ENCODE measurements at regions not wholly inside any gene's neighbourhood (a gene's known extent, or its start where the extent isn't known, plus 50 kb on each side); places are given as distances from the start of the nearest gene placed in this dataset.

DNA sequence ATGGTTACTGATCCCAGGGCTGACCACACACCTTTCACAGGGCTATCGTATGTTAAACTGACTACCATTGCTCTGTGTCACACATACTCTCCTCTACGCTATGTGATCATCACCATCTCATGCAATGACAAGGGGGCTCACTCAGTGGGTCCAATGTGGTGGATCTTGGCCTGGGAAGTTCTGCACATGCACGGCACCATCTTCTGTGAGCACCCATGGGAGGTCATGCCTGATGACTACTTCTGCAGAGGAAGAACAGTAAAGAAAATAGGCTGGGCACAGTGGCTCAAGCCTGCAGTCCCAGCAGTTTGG lies 60.0 kb upstream of the FOXD3 start:
- DNase-seq (ENCODE audit: low spot score in 2 of 2) (no peak), ATAC-seq (no peak)
- no peaks in the 10 kb centered on the region for H3K9me3 Mint-ChIP-seq
- H3K36me3 Mint-ChIP-seq: no peaks in the 10 kb centered on the region
- H3K27ac Mint-ChIP-seq: no peak overlapping the region

GRCh38 chr1:63264161-63264560 lies 58.2 kb upstream of the FOXD3 start:
- H3K36me3 Mint-ChIP-seq: no peaks in the 10 kb centered on the region
- ATAC-seq (no peak), DNase-seq (ENCODE audit: low spot score in 2 of 2) (no peak)
- H3K9me3 Mint-ChIP-seq: no peaks in the 10 kb centered on the region
- no peak overlapping the region for H3K27ac Mint-ChIP-seq

GRCh38 chr1:63266857-63267256 lies 55.5 kb upstream of the FOXD3 start:
- H3K9me3 Mint-ChIP-seq: no peaks in the 10 kb centered on the region
- no peaks in the 10 kb centered on the region for H3K36me3 Mint-ChIP-seq
- ATAC-seq (no peak), DNase-seq (ENCODE audit: low spot score in 2 of 2) (no peak)
- H3K27ac Mint-ChIP-seq: no peak overlapping the region

- no peak for DNase-seq (ENCODE audit: low spot score in 2 of 2)
- Mint-ChIP-seq H3K9me3 (no peaks in the 10 kb centered on the region), H3K36me3 (no peaks in the 10 kb centered on the region), H3K27ac (no peak overlapping the region)
- no peak for ATAC-seq
Observed at GRCh38 chr1:63268876-63269275, 53.5 kb upstream of the FOXD3 start.

GRCh38 chr1:63269571-63269970 lies 52.8 kb upstream of the FOXD3 start:
- DNase-seq (ENCODE audit: low spot score in 2 of 2) (no peak), ATAC-seq (no peak)
- no peaks in the 10 kb centered on the region for H3K9me3 Mint-ChIP-seq
- no peak overlapping the region for H3K27ac Mint-ChIP-seq
- no peaks in the 10 kb centered on the region for H3K36me3 Mint-ChIP-seq

Data from activated naive CD4-positive, alpha-beta T cell treated with anti-CD3 and anti-CD28 coated beads, Interleukin-2, amount 50 U/mL, for 72 hours (primary cell).